A673 (cell line): ENCODE measurements at regions not wholly inside any gene's neighbourhood (a gene's known extent, or its start where the extent isn't known, plus 50 kb on each side); places are given as distances from the start of the nearest gene placed in this dataset.

Source experiments
- BruUV-seq: library from RNA; stranded (reverse); fragments of 400-500 nt; replicated peaks from 2 replicates; lab custom pipeline; 2021; lab: Mats Ljungman, UMichigan
- CTCF ChIA-PET: fragments of 300-600 bp; sonication (Branson Sonifier 250); formaldehyde crosslinking; loops from one replicate; lab custom pipeline; 2022; ENCODE audit warnings: antibody characterized with exemption; lab: Charles Lee
- POLR2A ChIA-PET: fragments of 300-600 bp; sonication (Branson Sonifier 250); formaldehyde crosslinking; loops from one replicate; lab custom pipeline; 2022; ENCODE audit warnings: antibody characterized with exemption; ENCODE audit not compliant: low non-redundant PET; lab: Charles Lee
- DNase-seq: peaks from one replicate; pipeline ENCODE4 v3.0.0-alpha.2; 2015; ENCODE audit warnings: low spot score
- H3K27ac ChIP-seq: fragments of 200-600 bp; sonication (generic); 2 replicates; pipeline ENCODE4 v1.5.1; 2016; ENCODE audit warnings: mixed run types, low read depth, mild to moderate bottlenecking, mixed read lengths, antibody characterized with exemption, low read length; ENCODE audit not compliant: poor library complexity, severe bottlenecking
- H3K27me3 ChIP-seq: fragments of 200-600 bp; sonication (generic); replicated peaks from 2 replicates; pipeline ENCODE4 v1.6.1; 2017; ENCODE audit warnings: mixed run types, low read depth, mild to moderate bottlenecking, mixed read lengths, antibody characterized with exemption, low read length; ENCODE audit not compliant: insufficient read depth, poor library complexity
- H3K36me3 ChIP-seq: fragments of 200-600 bp; sonication (generic); 2 replicates; pipeline ENCODE4 v1.6.1; 2016; ENCODE audit warnings: mixed run types, mild to moderate bottlenecking, mixed read lengths, antibody characterized with exemption, low read length; ENCODE audit not compliant: insufficient read depth, poor library complexity, severe bottlenecking
- H3K4me1 ChIP-seq: fragments of 200-600 bp; sonication (generic); 2 replicates; pipeline ENCODE4 v1.6.1; 2017; ENCODE audit warnings: mixed run types, mild to moderate bottlenecking, mixed read lengths, antibody characterized with exemption, low read length; ENCODE audit not compliant: insufficient read depth, poor library complexity, severe bottlenecking
- H3K4me3 ChIP-seq: fragments of 200-600 bp; sonication (generic); 2 replicates; pipeline ENCODE4 v1.5.1; 2016; ENCODE audit warnings: low read depth, mixed run types, mild to moderate bottlenecking, mixed read lengths, low read length; ENCODE audit not compliant: poor library complexity, severe bottlenecking
- H3K9me3 ChIP-seq: fragments of 200-600 bp; sonication (generic); 2 replicates; pipeline ENCODE4 v1.6.1; 2016; ENCODE audit warnings: mixed run types, low read depth, mild to moderate bottlenecking, mixed read lengths, antibody characterized with exemption, low read length; ENCODE audit not compliant: poor library complexity, severe bottlenecking
- CTCF ChIP-seq: fragments of 300-800, 200-600 bp; sonication (generic); conservative IDR thresholded peaks from 2 replicates; pipeline ENCODE4 v1.5.1; 2017; ENCODE audit warnings: low read depth, mild to moderate bottlenecking, antibody characterized with exemption, low read length, moderate library complexity, mixed read lengths
- EZH2 ChIP-seq: fragments of 200-600 bp; sonication (generic); IDR thresholded peaks from 2 replicates; pipeline ENCODE4 v1.6.1; 2017; ENCODE audit warnings: borderline replicate concordance, low read depth, mild to moderate bottlenecking, mixed read lengths, antibody characterized with exemption, low read length; ENCODE audit not compliant: poor library complexity, severe bottlenecking
- intact Hi-C: fragments of 100-400 bp; cut with micrococcal nuclease; formaldehyde crosslinking; loops from one replicate; pipeline ENCODE4 v1.10.0; 2022; ENCODE audit not compliant: unreplicated experiment

- Histone ChIP-seq H3K36me3 (no peaks in the 10 kb centered on the region), H3K4me1 (no peaks in the 10 kb centered on the region), H3K9me3 (no peaks in the 10 kb centered on the region), H3K27me3 (no peaks in the 10 kb centered on the region), H3K4me3 (no peak overlapping the region), H3K27ac (no peak overlapping the region)
- ChIA-PET POLR2A (no interaction called here), CTCF (no interaction called here)
- no peak for TF ChIP-seq CTCF
- TF ChIP-seq EZH2 = no peak
- intact Hi-C loops = no loop called here
- no peak for DNase-seq
- no TSS peak for BruUV-seq
Observed at GRCh38 chr2:185255566-185255965, 483.0 kb upstream of the FSIP2 start.

- POLR2A ChIA-PET = no interaction called here
- BruUV-seq = no TSS peak
- TF ChIP-seq CTCF (no peak), EZH2 (no peak)
- H3K9me3 ChIP-seq = no peaks in the 10 kb centered on the region
- CTCF ChIA-PET = no interaction called here
- no peak overlapping the region for H3K27ac ChIP-seq
- H3K36me3 ChIP-seq = no peaks in the 10 kb centered on the region
- H3K27me3 ChIP-seq = no peaks in the 10 kb centered on the region
- no peak for DNase-seq
- no peak overlapping the region for H3K4me3 ChIP-seq
- intact Hi-C loops = no loop called here
- no peaks in the 10 kb centered on the region for H3K4me1 ChIP-seq
Observed at GRCh38 chr2:185265747-185266146, 472.9 kb upstream of the FSIP2 start.

- Histone ChIP-seq H3K36me3 (no peaks in the 10 kb centered on the region), H3K9me3 (no peaks in the 10 kb centered on the region), H3K27ac (no peak overlapping the region), H3K4me1 (no peaks in the 10 kb centered on the region), H3K4me3 (no peak overlapping the region), H3K27me3 (no peaks in the 10 kb centered on the region)
- ChIA-PET CTCF (no interaction called here), POLR2A (no interaction called here)
- TF ChIP-seq CTCF (no peak), EZH2 (no peak)
- intact Hi-C loops = no loop called here
- no peak for DNase-seq
- no TSS peak for BruUV-seq
Observed at GRCh38 chr2:185268651-185269050, 470.0 kb upstream of the FSIP2 start.
